ENCODE measurements at regions not wholly inside any gene's neighbourhood (a gene's known extent, or its start where the extent isn't known, plus 50 kb on each side); places are given as distances from the start of the nearest gene placed in this dataset.

- H3K27me3 ChIP-seq, result no peaks in the 10 kb centered on the region
- intact Hi-C loops (cut with DNase I; ENCODE audit: low total_unique reads), result no loop called here
- TF ChIP-seq CTCF (IDR thresholded peaks at IDR 0.05) (no peak), POLR2A (IDR thresholded peaks at IDR 0.05) (no peak)
- H3K4me1 ChIP-seq, result no peaks in the 10 kb centered on the region
- no peak overlapping the region for H3K4me3 ChIP-seq
- H3K36me3 ChIP-seq, result no peaks in the 10 kb centered on the region
- no peak overlapping the region for H3K27ac ChIP-seq
- no peak for DNase-seq
- no peaks in the 10 kb centered on the region for H3K9me3 ChIP-seq
These were observed 396.3 kb downstream of the LIG4 start for GRCh38 chr13:107819071-107819470.

DNA sequence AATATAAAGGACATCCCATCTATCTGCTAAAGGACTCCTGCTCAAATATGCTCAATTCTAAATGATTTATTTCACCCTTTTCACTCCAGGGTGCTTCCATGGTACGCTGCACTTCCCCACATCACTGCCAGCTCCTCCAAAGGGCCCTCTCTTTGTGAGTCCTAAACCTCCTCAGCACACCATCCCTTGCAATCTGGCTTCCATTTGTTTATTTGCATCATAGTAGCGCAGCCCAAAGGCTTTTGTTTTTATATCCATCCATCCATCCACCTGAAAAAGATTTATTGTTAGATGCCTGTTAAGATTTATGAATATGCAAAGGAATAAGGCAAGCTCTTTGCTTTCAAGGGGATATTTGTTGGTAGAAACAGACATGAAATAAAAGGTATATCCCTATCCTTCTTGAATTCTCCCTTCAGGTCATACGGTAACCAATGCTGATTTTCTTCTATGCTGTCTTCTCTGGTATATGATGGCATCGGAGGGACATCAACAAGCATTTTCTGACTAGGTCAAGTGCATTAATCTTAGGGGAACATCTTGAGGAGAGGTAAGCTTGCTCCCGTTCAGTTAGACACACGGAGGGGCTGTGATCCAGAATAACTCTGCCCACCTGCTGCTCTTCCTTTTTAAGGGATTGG, 397.6 kb downstream of the LIG4 start:
- DNase-seq, result no peak
- no peak overlapping the region for H3K27ac ChIP-seq
- H3K4me3 ChIP-seq, result no peak overlapping the region
- no peaks in the 10 kb centered on the region for H3K4me1 ChIP-seq
- TF ChIP-seq CTCF (IDR thresholded peaks at IDR 0.05) (no peak), POLR2A (IDR thresholded peaks at IDR 0.05) (no peak)
- intact Hi-C loops (cut with DNase I; ENCODE audit: low total_unique reads), result no loop called here
- H3K9me3 ChIP-seq, result no peaks in the 10 kb centered on the region
- H3K27me3 ChIP-seq, result no peaks in the 10 kb centered on the region
- H3K36me3 ChIP-seq, result no peaks in the 10 kb centered on the region

DNA sequence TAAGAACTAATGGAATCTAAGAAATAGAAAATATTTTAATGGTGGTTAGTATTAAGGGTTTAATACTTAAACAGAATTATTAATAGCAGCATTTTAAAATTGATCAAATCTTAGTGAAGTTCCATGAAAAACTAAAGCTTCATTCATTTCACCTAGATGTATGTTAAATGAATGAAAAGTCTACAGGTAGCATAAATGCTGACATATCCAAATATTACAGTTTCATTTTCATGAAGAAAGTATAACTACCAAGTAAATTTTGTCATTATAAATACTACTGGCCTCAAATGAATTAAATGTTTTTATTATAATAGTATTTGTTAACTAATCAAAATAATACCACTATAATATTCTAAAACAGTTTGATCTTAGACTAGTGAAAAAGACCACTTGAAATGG, 403.3 kb downstream of the LIG4 start:
- no peak for DNase-seq
- no peaks in the 10 kb centered on the region for H3K27me3 ChIP-seq
- no peaks in the 10 kb centered on the region for H3K9me3 ChIP-seq
- TF ChIP-seq POLR2A (IDR thresholded peaks at IDR 0.05) (no peak), CTCF (IDR thresholded peaks at IDR 0.05) (no peak)
- H3K36me3 ChIP-seq, result no peaks in the 10 kb centered on the region
- no peak overlapping the region for H3K4me3 ChIP-seq
- intact Hi-C loops (cut with DNase I; ENCODE audit: low total_unique reads), result no loop called here
- no peak overlapping the region for H3K27ac ChIP-seq
- no peaks in the 10 kb centered on the region for H3K4me1 ChIP-seq

DNA sequence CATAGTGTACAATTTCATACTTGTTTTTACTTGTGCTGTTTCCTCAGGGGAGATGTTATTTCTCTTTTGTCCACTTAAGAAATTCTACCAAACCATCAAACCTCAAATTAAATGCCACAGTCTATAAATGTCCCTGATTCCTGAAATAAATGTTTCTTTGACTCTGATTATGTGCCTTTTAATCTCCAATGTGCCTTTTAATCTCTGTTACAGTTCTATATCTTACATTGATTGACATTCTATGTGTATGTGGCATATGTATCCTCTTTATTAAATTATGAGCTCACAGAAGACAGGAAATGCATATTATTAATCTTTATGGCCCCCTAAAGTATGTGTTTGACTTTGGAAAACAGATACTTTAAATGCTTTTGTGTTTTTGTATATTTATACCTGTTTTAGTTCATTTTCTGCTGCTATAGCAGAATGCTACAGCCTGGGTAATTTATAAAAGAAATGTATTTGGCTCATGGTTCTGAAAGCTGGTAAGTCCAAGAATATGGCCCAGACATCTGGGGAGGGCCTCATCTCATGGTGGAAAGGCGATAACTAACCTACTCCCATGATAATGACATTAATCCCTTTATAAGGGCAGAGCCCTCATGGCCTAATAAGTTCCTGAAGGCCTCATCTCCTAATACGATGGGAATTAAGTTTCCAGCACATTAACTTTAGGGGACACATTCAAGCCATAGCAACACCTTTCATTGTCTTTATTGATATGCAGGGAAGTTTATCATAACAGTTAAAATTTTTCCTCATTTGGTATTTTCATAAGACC, 403.9 kb downstream of the LIG4 start:
- no peaks in the 10 kb centered on the region for H3K4me1 ChIP-seq
- TF ChIP-seq CTCF (IDR thresholded peaks at IDR 0.05), result no peak
- no peak for TF ChIP-seq POLR2A (IDR thresholded peaks at IDR 0.05)
- H3K9me3 ChIP-seq, result no peaks in the 10 kb centered on the region
- no peaks in the 10 kb centered on the region for H3K27me3 ChIP-seq
- H3K27ac ChIP-seq, result no peak overlapping the region
- no peak for DNase-seq
- intact Hi-C loops (cut with DNase I; ENCODE audit: low total_unique reads), result no loop called here
- H3K4me3 ChIP-seq, result no peak overlapping the region
- H3K36me3 ChIP-seq, result no peaks in the 10 kb centered on the region

- no peak overlapping the region for H3K27ac ChIP-seq
- no peaks in the 10 kb centered on the region for H3K36me3 ChIP-seq
- no peaks in the 10 kb centered on the region for H3K9me3 ChIP-seq
- intact Hi-C loops (cut with DNase I; ENCODE audit: low total_unique reads), result no loop called here
- no peak overlapping the region for H3K4me3 ChIP-seq
- no peak for DNase-seq
- H3K4me1 ChIP-seq, result no peaks in the 10 kb centered on the region
- H3K27me3 ChIP-seq, result no peaks in the 10 kb centered on the region
- TF ChIP-seq POLR2A (IDR thresholded peaks at IDR 0.05) (no peak), CTCF (IDR thresholded peaks at IDR 0.05) (no peak)
These were observed 406.2 kb downstream of the LIG4 start for GRCh38 chr13:107809125-107809524.
